Tibial nerve (tissue), 4 donors: ENCODE measurements at regions not wholly inside any gene's neighbourhood (a gene's known extent, or its start where the extent isn't known, plus 50 kb on each side); places are given as distances from the start of the nearest gene placed in this dataset.

ENCODE experiments used
- DNase-seq, 2 donors: peaks; one replicate each; pipeline ENCODE4 v3.0.0-alpha.2; 2019; ENCODE audit warnings: low spot score in 2 of 2
- H3K27ac ChIP-seq, 4 donors: fragments of 200-600 bp; sonication (generic) in 3 of 4; one replicate each; pipeline ENCODE4 v1.5.1; 2017 to 2019; ENCODE audit warnings: mild to moderate bottlenecking in 1 of 4
- H3K27me3 ChIP-seq, 2 donors: fragments of 200-600 bp; sonication (generic) in 1 of 2; one replicate each; pipeline versions ENCODE4 v1.5.1 to v1.6.0; 2017 to 2019
- H3K36me3 ChIP-seq, 3 donors: fragments of 200-600 bp; sonication (generic); one replicate each; pipeline ENCODE4 v1.5.1; 2018 to 2019
- H3K4me1 ChIP-seq, 4 donors: fragments of 200-600 bp; sonication (generic) in 3 of 4; one replicate each; pipeline ENCODE4 v1.5.1; 2017 to 2019
- H3K4me3 ChIP-seq, 4 donors: fragments of 200-600 bp; sonication (generic) in 3 of 4; one replicate each; pipeline ENCODE4 v1.5.1; 2017 to 2019; ENCODE audit warnings: mild to moderate bottlenecking in 1 of 4, moderate library complexity in 1 of 4
- H3K9me3 ChIP-seq, 4 donors: fragments of 200-600 bp; sonication (generic) in 3 of 4; one replicate each; pipeline ENCODE4 v1.5.1; 2017 to 2019
- CTCF ChIP-seq, 5 experiments: fragments of 200-600 bp in 3 of 5; fragments of 450-650 bp in 2 of 5; sonication (generic) in 3 of 5; IDR thresholded peaks; one replicate each; pipeline ENCODE4 v1.5.1; 2016 to 2019; ENCODE audit warnings: antibody characterized with exemption in 5 of 5, mild to moderate bottlenecking in 3 of 5, moderate library complexity in 2 of 5
- EP300 ChIP-seq, 2 donors: sonication (generic); formaldehyde crosslinking; IDR thresholded peaks; one replicate each; pipeline ENCODE4 v1.6.1; 2017; ENCODE audit warnings: antibody characterized with exemption in 2 of 2, mild to moderate bottlenecking in 1 of 2
- POLR2A ChIP-seq, 2 donors: fragments of 450-650 bp; IDR thresholded peaks; one replicate each; pipeline ENCODE4 v1.6.1; 2017; ENCODE audit warnings: antibody characterized with exemption in 2 of 2, mild to moderate bottlenecking in 2 of 2, moderate library complexity in 2 of 2
- WGBS, 2 donors: methylation state at CpG; one replicate each; pipeline ENCODE4 v1.1.5; 2018; 5-methylcytosine and 5-hydroxymethylcytosine counted together

DNA sequence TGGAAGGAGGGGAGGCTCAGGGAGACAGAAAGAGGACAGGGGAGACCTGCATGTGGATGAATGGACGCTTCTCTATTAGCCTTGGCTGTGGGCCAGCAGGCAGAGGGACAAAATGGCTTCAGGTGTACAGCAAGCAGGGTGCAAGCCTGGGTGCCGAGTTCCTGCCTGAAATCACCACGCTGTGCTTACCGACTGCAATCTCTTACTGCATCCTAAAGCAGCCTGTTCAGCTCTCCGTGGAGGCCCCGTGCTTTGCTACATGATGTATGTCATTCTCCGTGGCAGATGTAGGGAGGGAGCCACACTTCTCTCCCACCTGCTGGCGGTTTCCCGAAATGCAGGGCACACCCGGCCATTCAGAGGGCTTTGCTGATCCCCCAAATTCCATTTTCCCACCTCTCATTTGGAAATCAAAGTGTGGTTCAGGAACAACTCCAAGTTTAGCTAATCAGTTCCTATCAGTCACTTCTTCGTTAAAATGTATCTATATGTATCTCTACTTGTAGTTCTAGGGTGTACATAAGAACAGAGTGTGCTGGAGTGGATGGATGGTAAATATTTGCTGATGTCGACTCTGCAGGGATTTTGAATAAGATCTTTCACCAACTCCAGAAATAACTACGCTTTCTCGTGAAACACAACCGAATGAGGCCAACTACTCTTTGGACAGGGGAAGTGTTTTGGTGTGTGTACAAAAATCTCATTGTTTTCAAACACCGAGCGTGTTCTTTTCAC lies 122.3 kb upstream of the BACE2 start:
- no peaks in the 10 kb centered on the region for H3K9me3 ChIP-seq
- DNase-seq: no peak
- H3K4me1 ChIP-seq: no peaks in the 10 kb centered on the region
- H3K36me3 ChIP-seq: no peaks in the 10 kb centered on the region
- 34 to 39% methylated on average over 17 of the region's 17 CpGs for WGBS, 2 donors
- TF ChIP-seq EP300 (IDR thresholded peaks at IDR 0.05) (no peak), CTCF (IDR thresholded peaks at IDR 0.05) (no peak), POLR2A (IDR thresholded peaks at IDR 0.05) (no peak)
- H3K27me3 ChIP-seq: no peaks in the 10 kb centered on the region
- H3K27ac ChIP-seq: no peak overlapping the region
- no peak overlapping the region for H3K4me3 ChIP-seq

- Histone ChIP-seq H3K27ac (no peak overlapping the region), H3K4me1 (no peaks in the 10 kb centered on the region), H3K36me3 (no peaks in the 10 kb centered on the region), H3K4me3 (no peak overlapping the region), H3K9me3 (no peaks in the 10 kb centered on the region), H3K27me3 (no peaks in the 10 kb centered on the region)
- 2 to 4% methylated on average over 1 of the region's 1 CpG for WGBS, 2 donors
- DNase-seq: no peak
- TF ChIP-seq CTCF (IDR thresholded peaks at IDR 0.05) (no peak), POLR2A (IDR thresholded peaks at IDR 0.05) (no peak), EP300 (IDR thresholded peaks at IDR 0.05) (no peak)
Observed at GRCh38 chr21:41048145-41048544, 119.8 kb upstream of the BACE2 start.

GRCh38 chr21:41048623-41049022 lies 119.3 kb upstream of the BACE2 start:
- Histone ChIP-seq H3K4me1 (no peaks in the 10 kb centered on the region), H3K4me3 (no peak overlapping the region), H3K36me3 (no peaks in the 10 kb centered on the region), H3K27me3 (no peaks in the 10 kb centered on the region), H3K9me3 (no peaks in the 10 kb centered on the region), H3K27ac (no peak overlapping the region)
- 37 to 40% methylated on average over 5 of the region's 5 CpGs for WGBS, 2 donors
- DNase-seq: no peak
- TF ChIP-seq EP300 (IDR thresholded peaks at IDR 0.05) (no peak), CTCF (IDR thresholded peaks at IDR 0.05) (no peak), POLR2A (IDR thresholded peaks at IDR 0.05) (no peak)

DNA sequence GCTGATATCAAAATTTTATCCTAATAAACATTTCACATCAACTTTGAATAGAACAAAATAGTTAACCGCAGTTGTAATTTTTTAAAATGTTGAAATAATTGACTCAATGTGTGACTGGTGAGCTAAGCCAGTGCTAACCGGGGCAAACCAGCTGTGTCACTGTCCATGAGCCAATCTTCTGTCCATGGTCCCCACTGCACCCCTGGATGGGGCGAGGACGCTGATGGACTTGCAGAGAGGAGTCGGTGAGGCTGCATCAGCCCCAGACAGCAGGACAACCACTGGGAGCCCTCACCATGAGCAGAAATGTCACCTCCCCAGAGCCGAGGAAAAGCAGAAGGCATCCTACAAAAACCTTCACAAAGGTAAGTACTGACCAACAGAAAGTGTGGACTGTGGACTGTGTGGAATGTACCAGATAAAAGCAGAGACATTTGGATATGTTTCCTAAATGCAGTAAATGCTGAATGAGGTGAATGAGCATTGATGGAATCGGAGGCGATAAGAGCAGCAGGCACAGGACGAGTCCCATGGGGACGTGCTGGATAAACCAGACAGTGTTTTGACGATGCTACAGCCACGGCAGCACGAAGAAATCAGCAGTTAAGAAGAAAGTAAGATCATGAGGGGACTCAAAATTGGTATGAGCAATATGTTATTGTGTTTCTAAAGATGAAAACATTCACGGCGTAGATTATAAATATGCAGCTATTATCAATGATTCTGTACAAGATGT lies 115.0 kb upstream of the BACE2 start:
- no peak for DNase-seq
- no peak overlapping the region for H3K4me3 ChIP-seq
- no peaks in the 10 kb centered on the region for H3K4me1 ChIP-seq
- H3K27me3 ChIP-seq: no peaks in the 10 kb centered on the region
- H3K36me3 ChIP-seq: no peaks in the 10 kb centered on the region
- WGBS, 2 donors: 82 to 83% methylated on average over 15 of the region's 15 CpGs
- H3K9me3 ChIP-seq: no peaks in the 10 kb centered on the region
- no peak for TF ChIP-seq EP300 (IDR thresholded peaks at IDR 0.05)
- no peak for TF ChIP-seq CTCF (IDR thresholded peaks at IDR 0.05)
- TF ChIP-seq POLR2A (IDR thresholded peaks at IDR 0.05): no peak
- H3K27ac ChIP-seq: no peak overlapping the region

GRCh38 chr21:41054018-41054578 lies 113.9 kb upstream of the BACE2 start:
- DNase-seq: no peak
- Histone ChIP-seq H3K36me3 (no peaks in the 10 kb centered on the region), H3K4me3 (no peak overlapping the region), H3K27me3 (no peaks in the 10 kb centered on the region), H3K27ac (no peak overlapping the region), H3K9me3 (peaks cover 0 to 8% (median 0%) of the 10 kb centered on the region in 4 donors), H3K4me1 (no peaks in the 10 kb centered on the region)
- WGBS, 2 donors: 60 to 68% methylated on average over 6 of the region's 6 CpGs
- TF ChIP-seq POLR2A (IDR thresholded peaks at IDR 0.05) (no peak), CTCF (IDR thresholded peaks at IDR 0.05) (no peak), EP300 (IDR thresholded peaks at IDR 0.05) (no peak)
